HG03060 (cell line): ENCODE measurements at regions not wholly inside any gene's neighbourhood (a gene's known extent, or its start where the extent isn't known, plus 50 kb on each side); places are given as distances from the start of the nearest gene placed in this dataset.

Experiments used
- ATAC-seq: cut with Tn5 transposase; IDR thresholded peaks from one replicate; pipeline ENCODE4 v1.9.1; 2021; ENCODE audit warnings: low read depth, moderate number of reproducible peaks; ENCODE audit not compliant: unreplicated experiment

DNA sequence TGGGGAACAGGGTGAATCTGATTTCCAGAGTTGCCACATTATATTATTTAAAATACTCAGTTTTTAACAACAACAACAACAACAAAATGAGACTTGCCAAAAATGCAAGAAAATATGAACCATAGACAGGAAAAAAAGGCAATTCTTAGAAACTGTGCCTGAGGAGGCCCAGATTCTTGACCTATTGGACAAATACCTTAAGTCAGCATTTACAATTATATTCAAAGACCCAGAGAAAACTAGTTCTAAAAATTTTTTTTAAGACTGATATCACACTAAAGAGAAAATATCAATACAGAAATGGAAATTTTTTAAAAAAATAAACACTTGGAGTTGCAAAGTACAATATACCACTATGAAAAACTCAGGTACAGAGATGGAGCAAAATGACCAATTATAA lies 152.8 kb upstream of the LYPLAL1 start:
- no peak for ATAC-seq

DNA sequence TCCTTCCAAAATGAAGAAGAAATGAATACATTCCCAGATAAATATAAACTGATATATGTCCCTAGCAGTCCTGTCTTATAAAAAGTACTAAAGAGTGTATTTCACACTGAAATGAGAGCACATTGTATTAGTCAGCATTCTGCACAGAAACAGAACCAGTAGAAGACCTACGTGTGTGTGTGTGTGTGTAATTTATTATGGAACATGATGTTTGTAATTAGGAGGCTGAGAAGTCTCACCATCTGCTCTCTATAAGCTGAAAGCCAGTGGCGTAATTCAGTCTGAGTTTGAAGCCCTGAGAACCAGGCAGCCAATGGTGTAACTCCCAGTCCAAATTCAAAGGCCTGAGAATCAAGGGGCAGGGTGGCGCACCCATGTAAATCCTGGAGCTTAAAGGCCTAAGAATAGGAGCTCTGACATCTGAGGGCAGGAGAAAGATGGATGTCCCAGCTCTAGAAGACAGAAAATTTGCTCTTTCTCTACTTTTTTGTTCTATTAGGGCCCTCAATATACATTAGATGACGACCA lies 146.5 kb upstream of the LYPLAL1 start:
- no peak for ATAC-seq

DNA sequence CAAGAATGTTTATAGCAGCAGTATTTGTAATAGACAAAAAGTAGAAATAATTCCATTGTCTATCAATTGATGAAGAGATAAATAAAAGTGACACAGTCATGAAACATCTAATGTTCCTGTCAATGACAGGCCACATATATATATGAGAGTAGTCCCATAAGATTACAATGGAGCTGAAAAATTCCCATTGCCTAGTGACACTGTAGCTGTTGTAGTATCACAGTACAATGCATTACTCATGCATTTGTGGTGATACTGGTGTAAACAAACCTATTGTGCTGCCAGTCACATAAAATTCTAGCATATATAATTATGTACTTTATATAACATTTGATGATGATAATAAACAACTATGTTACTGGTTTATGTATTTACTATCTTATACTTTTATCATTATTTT lies 141.9 kb upstream of the LYPLAL1 start:
- ATAC-seq = no peak

DNA sequence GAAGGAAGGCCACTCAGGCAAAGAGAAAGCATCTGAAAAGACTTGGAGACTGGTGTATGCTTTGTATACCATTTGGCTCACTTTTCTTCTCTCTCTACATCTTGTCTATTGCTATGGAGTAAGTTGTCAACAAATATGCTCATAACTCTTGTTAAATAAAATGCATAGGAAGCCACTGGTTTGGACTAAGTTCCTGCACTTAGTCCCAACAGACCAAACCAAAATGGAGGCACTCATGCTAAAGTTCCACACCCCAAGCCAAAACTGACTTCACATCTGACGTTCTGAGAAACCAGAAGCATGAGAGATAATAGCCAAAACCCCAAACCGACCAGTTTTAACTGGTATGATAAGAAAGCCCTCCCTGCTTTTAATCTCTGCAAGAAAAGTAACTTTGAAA lies 135.3 kb upstream of the LYPLAL1 start:
- ATAC-seq = no peak

DNA sequence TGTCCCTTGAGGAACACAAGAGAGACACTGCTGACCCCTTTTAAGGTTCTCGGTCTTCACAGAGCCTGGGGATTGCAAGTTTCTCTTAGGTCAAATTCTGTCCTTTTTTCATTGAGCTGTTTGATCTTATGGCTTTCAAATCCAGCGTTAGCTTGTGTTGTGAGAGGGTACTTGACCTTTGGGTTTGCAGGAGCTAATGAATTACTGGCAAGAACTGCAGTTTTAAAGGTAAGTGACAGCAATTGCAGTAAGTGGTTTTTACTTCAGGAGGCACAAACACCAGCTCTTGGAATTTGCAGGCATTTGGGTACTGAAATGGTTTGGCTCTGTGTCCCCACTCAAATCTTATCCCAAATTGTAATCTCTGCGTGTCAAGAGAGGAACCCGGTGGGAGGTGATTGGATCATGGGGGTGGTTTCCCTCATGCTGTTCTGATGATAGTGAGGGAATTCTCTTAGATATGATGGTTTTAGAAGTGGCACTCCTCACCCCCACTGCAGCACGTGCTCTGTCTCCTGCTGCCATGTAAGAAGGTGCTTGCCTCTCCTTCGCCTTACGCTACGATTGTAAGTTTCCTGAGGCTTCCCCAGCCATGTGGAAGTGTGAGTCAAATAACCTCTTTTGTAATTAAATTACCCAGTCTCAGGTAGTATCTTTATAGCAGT lies 134.5 kb upstream of the LYPLAL1 start:
- no peak for ATAC-seq

DNA sequence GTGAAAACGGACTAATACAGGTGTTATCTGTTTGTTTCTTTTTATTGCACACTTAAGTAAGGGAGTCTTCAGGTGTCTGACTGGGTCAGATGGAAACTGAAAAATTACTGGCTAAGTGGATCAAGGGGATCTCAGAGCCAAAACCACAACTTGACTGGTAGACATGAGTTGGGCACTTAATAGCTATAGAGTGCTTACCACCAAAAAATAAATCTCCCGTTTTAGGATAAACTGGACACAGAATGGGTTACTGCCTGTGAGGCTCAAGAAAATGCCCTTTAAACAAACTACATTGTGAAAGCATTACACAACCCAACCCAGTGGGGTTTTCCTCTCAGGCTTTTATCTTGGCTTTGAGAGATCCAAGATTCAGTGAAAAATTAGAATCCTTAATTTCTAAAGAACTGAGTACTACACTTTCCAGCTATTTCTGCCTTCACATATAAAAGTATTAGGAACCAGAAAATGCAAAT lies 134.0 kb upstream of the LYPLAL1 start:
- ATAC-seq = no peak

DNA sequence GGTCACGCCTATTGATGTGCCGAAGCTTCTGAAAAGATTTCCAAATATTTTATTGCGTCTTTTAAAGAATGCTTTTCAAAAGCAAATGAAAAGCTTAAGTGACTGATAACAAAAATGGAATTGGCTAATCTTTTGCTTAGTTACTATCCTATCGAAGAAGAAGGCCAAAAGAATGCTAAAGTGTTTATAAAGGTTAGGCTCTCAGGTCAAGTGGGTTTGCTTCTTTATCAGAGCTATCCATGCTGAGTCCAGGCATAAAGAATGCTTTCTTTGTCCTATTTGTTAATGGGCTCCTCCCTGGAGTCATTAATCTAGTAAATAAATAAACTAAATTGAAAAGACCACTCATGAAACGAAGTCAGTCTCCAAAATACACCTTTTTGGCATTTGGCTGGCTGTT lies 133.4 kb upstream of the LYPLAL1 start:
- no peak for ATAC-seq

DNA sequence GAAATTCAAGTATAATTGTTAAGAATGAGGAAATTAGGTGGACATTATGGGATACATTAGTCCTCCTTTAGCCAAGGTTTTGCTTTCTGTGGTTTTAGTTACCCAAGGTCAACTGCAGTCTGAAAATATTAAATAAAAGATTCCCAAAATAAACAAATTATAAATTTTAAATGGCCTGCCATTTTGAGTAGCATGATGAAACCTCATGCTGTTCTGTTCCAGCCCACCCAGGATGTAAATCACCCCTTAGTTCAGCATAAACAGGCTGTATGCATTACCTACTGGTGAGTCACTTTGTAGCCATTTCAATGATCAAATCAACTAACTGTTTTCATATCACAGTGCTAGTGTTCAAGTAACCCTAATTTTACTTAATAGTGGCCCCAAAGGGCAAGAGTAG lies 132.5 kb upstream of the LYPLAL1 start:
- no peak for ATAC-seq

DNA sequence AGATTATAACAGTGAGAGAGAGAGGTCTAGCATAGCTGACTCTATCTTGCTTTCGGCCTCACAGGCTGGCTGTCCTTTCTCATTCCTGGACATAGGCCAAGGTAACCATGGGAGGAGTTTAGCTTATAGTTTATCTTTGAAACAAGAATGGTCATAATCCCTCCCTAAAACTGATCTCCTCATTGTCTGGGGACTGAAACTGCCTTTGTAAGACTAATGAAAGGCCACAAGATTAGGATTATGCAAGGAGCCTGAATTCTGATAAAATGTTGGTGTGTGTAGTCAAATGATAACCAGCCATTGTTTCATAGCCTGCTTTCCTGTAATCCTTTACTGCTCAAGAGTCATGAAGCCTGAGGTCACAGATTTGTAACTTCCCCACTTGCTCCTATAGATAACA lies 131.9 kb upstream of the LYPLAL1 start:
- no peak for ATAC-seq

DNA sequence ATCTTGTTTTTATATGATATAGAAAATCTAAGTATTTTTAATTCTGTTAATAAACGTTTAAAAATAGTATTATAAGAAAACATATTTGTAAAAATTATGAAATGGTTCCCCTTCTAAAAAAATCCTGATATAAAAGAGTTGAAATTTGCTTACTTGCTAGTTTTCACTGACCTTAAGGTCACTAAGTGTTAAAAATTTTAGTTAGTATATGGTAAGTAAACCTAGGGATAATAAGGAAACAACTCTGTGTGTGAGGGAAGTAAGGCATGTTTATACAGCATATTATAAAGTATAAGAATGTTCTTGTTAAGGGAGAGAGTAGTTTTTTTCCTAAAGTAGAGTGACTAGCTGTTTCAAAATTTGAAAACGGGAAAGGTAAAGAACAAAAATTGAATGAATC lies 130.9 kb upstream of the LYPLAL1 start:
- ATAC-seq = no peak

DNA sequence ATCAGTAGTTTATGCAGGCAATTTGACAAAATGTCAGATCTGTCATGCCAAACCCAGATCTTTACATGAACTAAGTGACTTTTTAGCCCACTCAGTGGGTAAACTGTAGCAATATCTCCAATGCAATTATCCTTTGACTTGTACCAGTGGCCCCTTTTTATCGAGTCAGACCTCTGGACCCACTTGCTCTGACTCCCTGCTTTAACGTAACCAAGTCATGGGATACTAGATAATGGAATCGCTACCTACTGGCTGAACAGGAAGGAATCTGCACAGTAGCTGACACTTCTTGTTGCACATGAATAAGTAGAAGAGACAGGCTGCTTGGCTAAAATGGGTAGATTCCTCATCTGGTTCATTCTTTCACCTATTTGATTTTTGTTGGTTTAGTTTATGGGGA lies 128.4 kb upstream of the LYPLAL1 start:
- ATAC-seq = no peak

DNA sequence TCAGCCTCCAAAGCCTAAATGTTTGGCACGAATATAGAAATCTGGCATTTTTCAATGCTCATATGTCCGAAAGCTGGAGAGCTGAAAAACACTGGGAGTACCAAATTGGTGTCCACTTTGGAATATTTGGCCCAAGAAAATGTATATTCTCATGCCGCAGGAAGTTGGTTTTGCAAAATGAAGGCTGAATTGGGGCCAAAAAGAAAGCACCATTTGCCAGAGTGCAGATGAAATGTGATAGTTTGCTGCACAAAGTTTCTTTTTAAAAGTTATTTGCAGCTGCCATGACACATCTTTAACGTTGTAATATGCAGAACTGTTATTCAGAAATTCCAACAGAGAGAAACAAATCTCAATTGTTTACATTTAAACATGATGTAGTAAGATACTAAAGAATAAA lies 124.2 kb upstream of the LYPLAL1 start:
- no peak for ATAC-seq

DNA sequence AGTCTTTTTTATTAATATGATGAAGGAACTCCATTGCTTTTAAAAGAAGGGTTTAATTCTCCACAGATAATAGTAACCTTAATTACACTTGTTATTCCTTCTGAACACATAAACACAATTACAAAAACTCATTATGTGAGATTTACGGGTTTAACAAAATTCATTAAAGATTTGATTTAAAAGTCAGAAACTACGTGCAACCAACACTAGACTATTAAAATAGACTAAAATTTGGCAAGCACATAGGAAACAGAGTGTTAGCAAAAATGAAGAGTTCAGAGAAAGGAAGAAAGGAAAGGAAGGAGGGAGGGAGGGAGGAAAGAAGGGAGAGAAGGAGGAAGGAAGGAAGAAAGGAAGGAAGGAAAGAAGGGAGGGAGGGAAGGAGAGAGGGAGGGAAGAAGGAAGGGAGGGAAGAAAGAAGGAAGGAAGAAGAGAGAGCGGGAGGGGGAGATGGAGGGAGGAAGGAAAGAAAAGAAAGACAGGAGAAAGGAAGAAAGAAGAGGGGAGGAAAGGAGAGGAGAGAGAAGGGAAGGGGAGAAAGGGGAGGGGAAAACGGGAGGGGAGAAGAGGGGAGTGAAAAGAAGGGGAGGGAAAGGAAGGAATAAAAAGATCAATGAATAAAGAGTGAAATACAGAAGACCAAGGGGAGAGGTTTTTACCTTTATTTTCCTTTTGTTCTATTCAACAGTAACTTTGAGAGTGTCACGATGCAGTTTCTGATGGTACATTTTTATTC lies 123.4 kb upstream of the LYPLAL1 start:
- ATAC-seq = no peak

DNA sequence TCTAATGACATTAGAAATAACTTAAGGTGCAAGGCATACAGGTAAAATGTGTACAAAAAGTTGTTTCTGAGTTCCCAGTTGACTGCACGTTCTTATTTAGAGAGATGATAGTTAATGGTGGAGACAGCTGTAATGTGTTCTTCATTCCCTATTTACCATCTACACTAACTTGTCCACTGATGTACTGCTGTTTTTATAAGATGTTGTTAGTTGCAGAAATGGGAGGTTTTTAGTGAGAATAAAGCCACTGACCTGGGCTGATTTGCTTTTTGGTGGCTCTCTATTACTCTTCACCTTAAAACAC lies 122.9 kb upstream of the LYPLAL1 start:
- ATAC-seq = no peak

DNA sequence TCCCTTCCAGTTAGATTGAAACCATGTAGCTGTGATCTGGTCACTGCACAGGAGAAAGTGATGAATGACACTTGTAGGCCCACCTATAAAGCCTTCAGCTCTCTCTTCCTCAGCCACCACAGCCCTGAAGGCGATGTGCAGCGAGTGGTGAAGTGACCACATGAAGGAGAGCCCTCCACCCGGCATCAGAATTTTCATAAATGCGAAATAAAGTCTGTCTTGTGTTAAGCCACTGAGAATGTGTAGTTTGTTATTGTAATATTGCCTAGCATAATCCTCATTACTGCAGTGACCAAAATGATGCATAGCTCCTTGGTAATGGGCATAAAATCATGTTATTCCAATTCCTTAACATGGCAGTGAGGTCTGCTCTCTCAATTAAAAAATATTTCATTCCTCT lies 122.1 kb upstream of the LYPLAL1 start:
- ATAC-seq = no peak

DNA sequence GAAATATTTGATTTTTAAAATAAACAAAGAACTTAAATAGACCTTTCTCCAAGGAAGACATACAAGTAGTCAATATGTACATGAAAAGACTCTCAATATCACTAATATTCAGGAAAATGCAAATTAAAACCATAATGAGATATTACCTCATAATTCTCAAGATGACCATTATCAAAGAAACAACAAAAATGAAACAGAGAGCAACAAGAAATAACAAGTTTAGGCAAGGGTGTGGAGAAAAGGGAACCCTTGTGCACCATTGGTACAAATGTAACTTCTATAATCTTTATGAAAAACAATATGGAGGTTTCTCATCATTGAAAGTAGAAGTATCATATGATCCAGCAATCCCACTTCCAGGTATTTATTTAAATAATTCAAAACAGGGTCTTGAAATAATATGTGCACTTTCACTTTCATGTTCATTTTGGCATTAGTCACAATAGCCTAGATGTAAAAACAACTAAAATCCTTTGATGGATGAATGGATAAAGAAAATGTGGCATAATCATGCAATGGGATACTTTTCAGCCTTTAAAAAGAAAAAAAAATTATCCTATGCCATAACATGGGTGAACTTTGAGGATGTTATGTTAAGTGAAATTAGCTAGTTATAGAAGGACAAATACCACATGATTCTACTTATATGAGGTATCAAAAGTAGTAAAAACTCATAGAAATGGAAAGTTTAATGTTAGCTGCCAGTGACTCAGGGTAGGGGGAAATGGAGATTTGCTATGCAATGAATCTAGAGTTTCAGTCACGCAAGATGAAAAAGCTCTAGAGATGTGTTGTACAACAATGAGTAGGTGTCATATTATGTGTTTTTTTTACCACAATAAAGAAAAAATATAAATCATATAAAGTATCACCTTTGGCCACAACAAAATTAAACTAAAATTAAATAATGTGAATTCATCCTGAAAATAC lies 114.5 kb upstream of the LYPLAL1 start:
- ATAC-seq = no peak

DNA sequence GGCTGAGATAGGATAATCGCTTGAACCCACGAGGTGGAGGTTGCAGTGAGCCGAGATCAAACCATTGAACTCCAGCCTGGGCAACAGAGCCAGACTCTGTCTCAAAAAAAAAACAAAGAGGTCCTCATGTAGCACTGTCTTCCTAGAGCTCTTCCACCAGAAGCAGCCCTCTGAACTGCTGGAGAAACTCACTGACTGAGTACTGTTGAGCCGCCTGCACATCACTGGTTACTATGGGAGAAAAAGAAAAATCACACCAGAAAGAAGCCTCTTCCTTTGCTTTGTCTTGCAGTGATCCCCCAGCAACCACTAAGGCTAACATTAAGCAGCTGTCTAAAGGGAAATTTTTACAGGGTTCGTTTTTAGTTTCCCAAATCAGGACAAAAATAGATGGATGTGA lies 112.9 kb upstream of the LYPLAL1 start:
- ATAC-seq = no peak

DNA sequence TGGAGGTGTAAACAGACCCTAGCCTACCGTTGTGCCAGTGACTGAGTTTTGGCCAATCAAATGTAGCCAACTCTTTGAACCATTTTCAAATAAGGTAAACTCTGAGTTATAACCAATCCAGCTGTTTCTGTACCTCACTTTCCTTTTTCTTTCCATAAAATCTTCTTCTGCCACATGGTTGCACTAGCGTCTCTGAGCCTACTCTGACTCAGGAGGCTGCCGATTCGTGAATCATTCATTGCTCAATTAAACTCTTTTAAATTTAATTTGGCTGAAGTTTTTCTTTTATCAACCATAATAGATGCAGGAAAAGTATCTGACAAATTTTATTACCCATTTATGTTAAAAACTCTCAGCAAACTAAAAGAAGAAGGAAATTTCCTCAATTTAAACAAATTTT lies 111.5 kb upstream of the LYPLAL1 start:
- ATAC-seq = no peak

DNA sequence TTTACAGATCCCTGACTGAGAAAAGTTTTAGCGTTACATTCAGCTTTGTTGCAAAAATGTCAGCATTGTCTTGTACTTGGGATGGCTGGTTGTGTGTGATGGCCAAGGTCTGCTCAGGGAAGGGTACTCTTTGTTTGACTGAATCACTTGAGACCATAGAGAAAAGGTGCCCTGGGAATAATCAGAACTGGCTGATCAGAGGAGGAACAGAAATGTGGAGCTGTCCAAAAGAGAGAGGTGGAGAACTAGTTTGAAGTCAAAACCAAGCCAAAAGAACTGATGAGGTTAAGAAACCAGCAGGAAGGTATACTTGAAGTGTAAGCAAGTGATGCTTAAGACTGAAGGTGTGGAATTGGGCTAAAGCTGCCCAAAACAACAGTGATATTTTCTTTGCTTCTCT lies 107.6 kb upstream of the LYPLAL1 start:
- no peak for ATAC-seq

DNA sequence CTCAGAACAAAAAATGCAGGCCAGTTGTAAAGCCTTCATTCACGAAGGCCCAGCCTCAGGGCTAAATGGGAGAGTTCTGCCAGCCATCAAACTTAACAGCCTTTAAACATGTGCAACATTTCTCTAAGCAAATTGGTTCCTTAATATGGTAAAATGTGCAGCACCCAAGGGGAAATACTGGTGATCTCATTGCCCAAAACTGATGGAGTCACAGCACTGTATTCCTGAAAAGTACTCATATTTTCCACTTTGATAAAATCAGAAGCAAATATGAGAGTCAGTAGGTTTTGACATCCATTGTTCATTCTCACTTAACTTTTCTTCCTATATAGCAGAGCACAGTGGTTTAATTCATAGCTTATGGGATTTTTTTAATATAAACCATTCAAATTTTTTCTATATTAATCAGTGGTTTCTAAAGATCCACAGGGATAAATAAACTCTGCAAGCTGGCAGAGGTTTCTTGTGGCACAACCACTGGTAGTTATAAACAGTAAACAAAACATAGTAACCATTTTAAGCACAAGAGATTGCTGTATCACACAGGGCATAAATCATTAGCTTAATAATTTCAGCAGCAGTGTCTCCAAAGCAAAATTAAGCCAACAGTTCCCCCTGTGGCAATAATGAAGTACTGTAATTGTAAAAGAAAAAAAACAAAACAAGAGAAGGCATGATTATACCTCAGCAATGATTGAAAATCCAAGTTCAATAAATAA lies 106.9 kb upstream of the LYPLAL1 start:
- ATAC-seq = no peak

DNA sequence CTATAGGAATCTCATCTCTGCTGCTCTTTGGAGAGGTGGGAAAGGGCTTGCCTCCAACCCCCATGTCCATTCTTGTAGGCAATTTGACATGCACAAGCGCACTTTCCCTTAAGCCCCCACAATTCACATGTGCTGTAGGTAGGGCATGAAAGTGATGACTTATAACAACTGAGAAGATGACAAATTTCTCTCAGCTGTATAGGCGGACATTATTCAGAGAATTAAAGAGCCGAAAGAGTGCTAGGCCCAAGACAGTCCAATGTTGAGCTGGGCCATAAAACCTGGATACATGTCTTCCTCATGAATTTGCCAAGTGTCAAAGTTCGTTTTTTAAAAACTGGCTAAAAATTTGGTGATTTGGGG lies 106.3 kb upstream of the LYPLAL1 start:
- no peak for ATAC-seq
